ENCODE measurements at regions not wholly inside any gene's neighbourhood (a gene's known extent, or its start where the extent isn't known, plus 50 kb on each side); places are given as distances from the start of the nearest gene placed in this dataset.
"Not testable (repeated sequence)": the region's sequence is repeated elsewhere in the genome, so short reads cannot be mapped to it uniquely, and the experiment has no call there.

- DNase-seq = no peak
- Histone ChIP-seq H3K27ac (no peak overlapping the region), H3K4me3 (no peak overlapping the region), H3K36me3 (no peaks in the 10 kb centered on the region), H3K27me3 (replicated peaks in 1 of 7) (no peaks in the 10 kb centered on the region), H3K4me1 (no peaks in the 10 kb centered on the region), H3K9me3 (no peaks in the 10 kb centered on the region)
- TF ChIP-seq POLR2AphosphoS5 (IDR thresholded peaks at IDR 0.05) = no peak
- TF ChIP-seq POLR2A (IDR thresholded peaks at IDR 0.05) = no peak
- WGBS, 5 donors = 88 to 93% (median 92%) methylated on average over 5 of the region's 5 CpGs
- intact Hi-C loops (cut with DNase I; ENCODE audit: low total_unique reads) = no loop called here
Observed at GRCh38 chr5:154702477-154702876, 52.7 kb upstream of the LARP1 start.

- H3K4me1 ChIP-seq; H3K9me3 ChIP-seq; DNase-seq; H3K4me3 ChIP-seq; H3K36me3 ChIP-seq; H3K27ac ChIP-seq; intact Hi-C loops (cut with DNase I; ENCODE audit: low total_unique reads); H3K27me3 ChIP-seq (replicated peaks in 1 of 7): not testable (repeated sequence)
- WGBS, 5 donors = 79 to 93% (median 91%) methylated on average over 4 of the region's 4 CpGs
Observed at GRCh38 chr5:154701725-154702124, 53.5 kb upstream of the LARP1 start.

GRCh38 chr5:154701181-154701580, 54.0 kb upstream of the LARP1 start:
- no peak for DNase-seq
- intact Hi-C loops (cut with DNase I; ENCODE audit: low total_unique reads) = no loop called here
- Histone ChIP-seq H3K36me3 (no peaks in the 10 kb centered on the region), H3K27me3 (replicated peaks in 1 of 7) (no peaks in the 10 kb centered on the region), H3K27ac (no peak overlapping the region), H3K4me3 (no peak overlapping the region), H3K9me3 (no peaks in the 10 kb centered on the region), H3K4me1 (no peaks in the 10 kb centered on the region)
- TF ChIP-seq POLR2A (IDR thresholded peaks at IDR 0.05) (no peak), POLR2AphosphoS5 (IDR thresholded peaks at IDR 0.05) (no peak), CTCF (IDR thresholded peaks at IDR 0.05 in 8 of 11, conservative IDR thresholded peaks at IDR 0.05 in 3 of 11) (no peak)
- 29 to 85% (median 60%) methylated on average over 3 of the region's 3 CpGs for WGBS, 5 donors

GRCh38 chr5:154700289-154700928, 54.8 kb upstream of the LARP1 start:
- 91 to 97% (median 92%) methylated on average over 10 of the region's 10 CpGs for WGBS, 5 donors
- not testable (repeated sequence) for DNase-seq, H3K36me3 ChIP-seq

GRCh38 chr5:154698763-154699162, 56.4 kb upstream of the LARP1 start:
- H3K36me3 ChIP-seq = no peaks in the 10 kb centered on the region
- H3K9me3 ChIP-seq = no peaks in the 10 kb centered on the region
- H3K4me3 ChIP-seq = no peak overlapping the region
- H3K27ac ChIP-seq = no peak overlapping the region
- WGBS, 5 donors = 91 to 96% (median 94%) methylated on average over 6 of the region's 6 CpGs
- intact Hi-C loops (cut with DNase I; ENCODE audit: low total_unique reads) = no loop called here
- TF ChIP-seq CTCF (IDR thresholded peaks at IDR 0.05 in 8 of 11, conservative IDR thresholded peaks at IDR 0.05 in 3 of 11) (no peak), POLR2A (IDR thresholded peaks at IDR 0.05) (no peak), POLR2AphosphoS5 (IDR thresholded peaks at IDR 0.05) (no peak)
- H3K27me3 ChIP-seq (replicated peaks in 1 of 7) = no peaks in the 10 kb centered on the region
- no peaks in the 10 kb centered on the region for H3K4me1 ChIP-seq
- no peak for DNase-seq

More at GRCh38 chr5:154700289-154700928, 54.8 kb upstream of the LARP1 start:
- H3K4me3 ChIP-seq; H3K4me1 ChIP-seq; H3K27ac ChIP-seq; intact Hi-C loops (cut with DNase I; ENCODE audit: low total_unique reads); H3K9me3 ChIP-seq; H3K27me3 ChIP-seq (replicated peaks in 1 of 7): not testable (repeated sequence)

GRCh38 chr5:154697371-154697770, 57.8 kb upstream of the LARP1 start:
- no peak overlapping the region for H3K4me3 ChIP-seq
- no peaks in the 10 kb centered on the region for H3K9me3 ChIP-seq
- no peak for TF ChIP-seq CTCF (IDR thresholded peaks at IDR 0.05 in 8 of 11, conservative IDR thresholded peaks at IDR 0.05 in 3 of 11)
- no peak for TF ChIP-seq POLR2A (IDR thresholded peaks at IDR 0.05)
- no peak for TF ChIP-seq POLR2AphosphoS5 (IDR thresholded peaks at IDR 0.05)
- H3K4me1 ChIP-seq = no peaks in the 10 kb centered on the region
- 67 to 84% (median 79%) methylated on average over 5 of the region's 5 CpGs for WGBS, 5 donors
- no peak for DNase-seq
- intact Hi-C loops (cut with DNase I; ENCODE audit: low total_unique reads) = no loop called here
- H3K27me3 ChIP-seq (replicated peaks in 1 of 7) = no peaks in the 10 kb centered on the region
- no peak overlapping the region for H3K27ac ChIP-seq
- H3K36me3 ChIP-seq = no peaks in the 10 kb centered on the region

Data from spleen (tissue), 11 donors.